ENCODE measurements at regions not wholly inside any gene's neighbourhood (a gene's known extent, or its start where the extent isn't known, plus 50 kb on each side); places are given as distances from the start of the nearest gene placed in this dataset.

GRCh38 chr14:65360144-65360784, 52.3 kb upstream of the FUT8 start:
- TF ChIP-seq, protein P1, sequence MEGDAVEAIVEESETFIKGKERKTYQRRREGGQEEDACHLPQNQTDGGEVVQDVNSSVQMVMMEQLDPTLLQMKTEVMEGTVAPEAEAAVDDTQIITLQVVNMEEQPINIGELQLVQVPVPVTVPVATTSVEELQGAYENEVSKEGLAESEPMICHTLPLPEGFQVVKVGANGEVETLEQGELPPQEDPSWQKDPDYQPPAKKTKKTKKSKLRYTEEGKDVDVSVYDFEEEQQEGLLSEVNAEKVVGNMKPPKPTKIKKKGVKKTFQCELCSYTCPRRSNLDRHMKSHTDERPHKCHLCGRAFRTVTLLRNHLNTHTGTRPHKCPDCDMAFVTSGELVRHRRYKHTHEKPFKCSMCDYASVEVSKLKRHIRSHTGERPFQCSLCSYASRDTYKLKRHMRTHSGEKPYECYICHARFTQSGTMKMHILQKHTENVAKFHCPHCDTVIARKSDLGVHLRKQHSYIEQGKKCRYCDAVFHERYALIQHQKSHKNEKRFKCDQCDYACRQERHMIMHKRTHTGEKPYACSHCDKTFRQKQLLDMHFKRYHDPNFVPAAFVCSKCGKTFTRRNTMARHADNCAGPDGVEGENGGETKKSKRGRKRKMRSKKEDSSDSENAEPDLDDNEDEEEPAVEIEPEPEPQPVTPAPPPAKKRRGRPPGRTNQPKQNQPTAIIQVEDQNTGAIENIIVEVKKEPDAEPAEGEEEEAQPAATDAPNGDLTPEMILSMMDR (optimal IDR thresholded peaks at IDR 0.05 in 1 of 3, IDR thresholded peaks at IDR 0.05 in 1 of 3, conservative IDR thresholded peaks at IDR 0.05 in 1 of 3; ENCODE audit: extremely low read depth in 1 of 3, insufficient read depth in 2 of 3, low read length in 3 of 3), result no peak
- no peak for TF ChIP-seq EZH2 (IDR thresholded peaks at IDR 0.05; ENCODE audit: low read length)

All from keratinocyte (primary cell).